DOHH2 (cell line): ENCODE measurements at regions not wholly inside any gene's neighbourhood (a gene's known extent, or its start where the extent isn't known, plus 50 kb on each side); places are given as distances from the start of the nearest gene placed in this dataset.

Experiments used
- EZH2phosphoT487 ChIP-seq: fragments of 200-600 bp; sonication (generic); IDR thresholded peaks from 2 replicates; pipeline ENCODE4 v1.6.1; 2017; ENCODE audit warnings: borderline replicate concordance, mild to moderate bottlenecking, antibody characterized with exemption, low read length, moderate library complexity, mixed read lengths
- TF ChIP-seq, protein P1 (sequence below): fragments of 200-600 bp; sonication (generic); IDR thresholded peaks from one replicate; pipeline ENCODE4 v1.5.1; 2014; ENCODE audit warnings: antibody characterized with exemption, mild to moderate bottlenecking, low read depth, low read length; ENCODE audit not compliant: poor library complexity, severe bottlenecking

- TF ChIP-seq, protein P1, sequence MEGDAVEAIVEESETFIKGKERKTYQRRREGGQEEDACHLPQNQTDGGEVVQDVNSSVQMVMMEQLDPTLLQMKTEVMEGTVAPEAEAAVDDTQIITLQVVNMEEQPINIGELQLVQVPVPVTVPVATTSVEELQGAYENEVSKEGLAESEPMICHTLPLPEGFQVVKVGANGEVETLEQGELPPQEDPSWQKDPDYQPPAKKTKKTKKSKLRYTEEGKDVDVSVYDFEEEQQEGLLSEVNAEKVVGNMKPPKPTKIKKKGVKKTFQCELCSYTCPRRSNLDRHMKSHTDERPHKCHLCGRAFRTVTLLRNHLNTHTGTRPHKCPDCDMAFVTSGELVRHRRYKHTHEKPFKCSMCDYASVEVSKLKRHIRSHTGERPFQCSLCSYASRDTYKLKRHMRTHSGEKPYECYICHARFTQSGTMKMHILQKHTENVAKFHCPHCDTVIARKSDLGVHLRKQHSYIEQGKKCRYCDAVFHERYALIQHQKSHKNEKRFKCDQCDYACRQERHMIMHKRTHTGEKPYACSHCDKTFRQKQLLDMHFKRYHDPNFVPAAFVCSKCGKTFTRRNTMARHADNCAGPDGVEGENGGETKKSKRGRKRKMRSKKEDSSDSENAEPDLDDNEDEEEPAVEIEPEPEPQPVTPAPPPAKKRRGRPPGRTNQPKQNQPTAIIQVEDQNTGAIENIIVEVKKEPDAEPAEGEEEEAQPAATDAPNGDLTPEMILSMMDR = no peak
- TF ChIP-seq EZH2phosphoT487 = no peak
These were observed 2153.6 kb upstream of the AGA start for GRCh38 chr4:179595671-179596410.
